SK-N-SH (cell line): ENCODE measurements at regions not wholly inside any gene's neighbourhood (a gene's known extent, or its start where the extent isn't known, plus 50 kb on each side); places are given as distances from the start of the nearest gene placed in this dataset.
"Not testable (repeated sequence)": the region's sequence is repeated elsewhere in the genome, so short reads cannot be mapped to it uniquely, and the experiment has no call there.

Experiments
- CTCF ChIP-seq: fragments of 200-600 bp; sonication (generic); IDR thresholded peaks from 2 replicates; pipeline ENCODE4 v1.6.1; 2017; ENCODE audit warnings: antibody characterized with exemption, mild to moderate bottlenecking, moderate library complexity
- EZH2phosphoT487 ChIP-seq: fragments of 200-600 bp; sonication (generic); IDR thresholded peaks from 2 replicates; pipeline ENCODE4 v1.6.1; 2017; ENCODE audit warnings: low read depth, mixed run types, mild to moderate bottlenecking, antibody characterized with exemption, moderate library complexity, borderline replicate concordance
- FOXM1 ChIP-seq: IDR thresholded peaks from 2 replicates; pipeline ENCODE4 v1.4.0; 2012; ENCODE audit warnings: low read depth, mild to moderate bottlenecking
- IRF3 ChIP-seq: fragments of 150-350 bp; IDR thresholded peaks from 2 replicates; pipeline ENCODE4 v1.6.1; 2016; ENCODE audit warnings: mild to moderate bottlenecking, low read depth, low read length
- MAX ChIP-seq: IDR thresholded peaks from 2 replicates; pipeline ENCODE4 v1.4.0; 2012; ENCODE audit warnings: low read depth
- NRF1 ChIP-seq: IDR thresholded peaks from 2 replicates; pipeline ENCODE4 v1.6.1; 2012; ENCODE audit warnings: low read depth, mild to moderate bottlenecking, low read length
- POLR2AphosphoS5 ChIP-seq: IDR thresholded peaks from 2 replicates; pipeline ENCODE4 v1.6.1; 2012; ENCODE audit warnings: low read depth, low read length
- RAD21 ChIP-seq: IDR thresholded peaks from 2 replicates; pipeline ENCODE4 v1.6.1; 2012; ENCODE audit warnings: mild to moderate bottlenecking, low read length
- RFX5 ChIP-seq: IDR thresholded peaks from 2 replicates; pipeline ENCODE4 v1.6.1; 2012; ENCODE audit warnings: mild to moderate bottlenecking, improper control_type of control experiment, low read length
- SIN3A ChIP-seq: IDR thresholded peaks from 2 replicates; pipeline ENCODE4 v1.6.1; 2012; ENCODE audit warnings: low read depth, mild to moderate bottlenecking, low read length, moderate library complexity, borderline replicate concordance

DNA sequence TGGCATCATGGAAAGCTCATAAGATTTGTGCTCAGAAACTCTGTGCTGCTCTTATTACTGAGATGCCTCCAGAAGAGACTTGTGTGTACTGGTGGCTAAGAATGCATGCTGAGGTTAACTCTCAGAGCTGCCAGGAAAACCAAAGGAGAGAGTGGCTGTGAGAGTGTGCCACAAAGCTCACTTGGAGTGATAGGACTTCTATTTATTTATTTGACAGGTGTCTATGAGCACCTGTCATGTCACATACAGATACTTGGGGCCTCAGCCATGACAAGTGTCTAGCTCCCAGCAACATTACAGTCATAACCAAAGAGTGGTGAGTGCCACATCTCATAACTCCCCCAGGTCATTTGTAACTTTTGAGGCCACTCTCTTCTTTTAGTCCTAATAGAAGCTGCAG is 72.2 kb upstream of the ZNG1B start:
- TF ChIP-seq CTCF, RAD21, MAX, FOXM1, IRF3, NRF1, RFX5, SIN3A, POLR2AphosphoS5, EZH2phosphoT487: not testable (repeated sequence)
